GM12878 (cell line): ENCODE measurements at regions not wholly inside any gene's neighbourhood (a gene's known extent, or its start where the extent isn't known, plus 50 kb on each side); places are given as distances from the start of the nearest gene placed in this dataset.

Experiments
- ATAC-seq: fragments of 200-7000 bp; cut with Tn5 transposase; 3 replicates; pipeline ENCODE4 v1.9.1; 2020; ENCODE audit warnings: mild to moderate bottlenecking, moderate library complexity
- BruUV-seq: library from RNA; stranded (reverse); fragments of 400-500 nt; replicated peaks from 2 replicates; lab custom pipeline; 2021; lab: Mats Ljungman, UMichigan
- CTCF ChIA-PET: fragments of 300-600 bp; sonication (Branson Sonifier 250); formaldehyde crosslinking; extraction: SDS; loops from one replicate; lab custom pipeline; 2021; ENCODE audit warnings: inconsistent platforms; lab: Yijun Ruan, JAX
- POLR2A ChIA-PET: fragments of 350-600 bp; formaldehyde crosslinking; extraction: SDS; loops from one replicate; lab custom pipeline; 2021; ENCODE audit warnings: inconsistent platforms; lab: Charles Lee
- RAD21 ChIA-PET: fragments of 300-600 bp; sonication (Branson Sonifier 250); formaldehyde crosslinking; loops from one replicate; lab custom pipeline; 2023; ENCODE audit warnings: antibody characterized with exemption; ENCODE audit not compliant: unreplicated experiment; lab: Charles Lee
- SMC1A ChIA-PET: fragments of 300-600 bp; sonication (Branson Sonifier 250); formaldehyde crosslinking; loops from one replicate; lab custom pipeline; 2023; ENCODE audit not compliant: unreplicated experiment, uncharacterized antibody; lab: Charles Lee
- DNase-seq: peaks from one replicate; pipeline ENCODE4 v3.0.0-alpha.2; 2011; ENCODE audit warnings: low read depth, low spot score
- FAIRE-seq: peaks from 3 replicates; lab custom pipeline; 2011; peaks lifted over from hg19 to GRCh38; lab: Jason Lieb, UNC
- H2AFZ ChIP-seq: 2 replicates; pipeline ENCODE4 v1.6.0; 2011; ENCODE audit warnings: low read depth, low read length, control low read depth; ENCODE audit not compliant: control insufficient read depth
- H3K27ac ChIP-seq: 2 replicates; pipeline ENCODE4 v1.5.1; 2011; ENCODE audit warnings: control low read depth; ENCODE audit not compliant: control insufficient read depth, insufficient read depth
- H3K27me3 ChIP-seq, 2 experiments: replicated peaks in 1 of 2; 2 replicates each; pipeline versions ENCODE4 v1.6.0 to v1.6.1; 2011; ENCODE audit warnings: low read length in 1 of 2; ENCODE audit not compliant: control insufficient read depth in 2 of 2, insufficient read depth in 2 of 2
- H3K36me3 ChIP-seq, 2 experiments: 2 replicates each; pipeline ENCODE4 v1.5.1; 2011; ENCODE audit warnings: low read length in 1 of 2; ENCODE audit not compliant: control insufficient read depth in 2 of 2, insufficient read depth in 2 of 2
- H3K4me1 ChIP-seq: 2 replicates; pipeline ENCODE4 v1.6.1; 2011; ENCODE audit warnings: mild to moderate bottlenecking, low read length, moderate library complexity, mixed read lengths; ENCODE audit not compliant: control insufficient read depth, insufficient read depth
- H3K4me2 ChIP-seq: 2 replicates; pipeline ENCODE4 v1.6.0; 2011; ENCODE audit warnings: control low read depth; ENCODE audit not compliant: control insufficient read depth, insufficient read depth
- H3K4me3 ChIP-seq: fragments of 200-600 bp; sonication (generic); 2 replicates; pipeline ENCODE4 v1.5.1; 2016
- H3K79me2 ChIP-seq: 2 replicates; pipeline ENCODE4 v1.6.0; 2011; ENCODE audit warnings: low read length; ENCODE audit not compliant: control insufficient read depth, insufficient read depth
- H3K9ac ChIP-seq: 2 replicates; pipeline ENCODE4 v1.8.0; 2011; ENCODE audit warnings: low read length, control low read depth, mixed read lengths; ENCODE audit not compliant: control insufficient read depth, insufficient read depth
- H3K9me3 ChIP-seq: replicated peaks from 3 replicates; pipeline ENCODE4 v1.5.1; 2011; ENCODE audit warnings: mild to moderate bottlenecking, low read length; ENCODE audit not compliant: control insufficient read depth, insufficient read depth
- H4K20me1 ChIP-seq: 2 replicates; pipeline ENCODE4 v1.6.0; 2011; ENCODE audit not compliant: control insufficient read depth, insufficient read depth
- ATF7 ChIP-seq: fragments of 450-650 bp; IDR thresholded peaks from 2 replicates; pipeline ENCODE4 v1.6.1; 2016; ENCODE audit warnings: low read depth, mild to moderate bottlenecking
- BCLAF1 ChIP-seq: fragments of 450-650 bp; IDR thresholded peaks from 2 replicates; pipeline ENCODE4 v1.6.1; 2017; ENCODE audit warnings: antibody characterized with exemption, mild to moderate bottlenecking, moderate library complexity
- CBFB ChIP-seq: IDR thresholded peaks from 2 replicates; pipeline ENCODE4 v1.6.1; 2016; ENCODE audit warnings: antibody characterized with exemption, low read depth
- CHD4 ChIP-seq: fragments of 200-600 bp; sonication (generic); IDR thresholded peaks from 2 replicates; pipeline ENCODE4 v1.6.1; 2016; ENCODE audit warnings: mild to moderate bottlenecking
- EGR1 ChIP-seq, 2 experiments: IDR thresholded peaks; 1 replicate in 1 of 2; 2 replicates in 1 of 2; pipeline ENCODE4 v1.6.1; 2011 to 2012; ENCODE audit warnings: low read depth in 2 of 2, low read length in 2 of 2, borderline replicate concordance in 1 of 2, mild to moderate bottlenecking in 1 of 2, moderate library complexity in 1 of 2
- KDM1A ChIP-seq: fragments of 200-600 bp; sonication (generic); IDR thresholded peaks from 2 replicates; pipeline ENCODE4 v1.6.1; 2016; ENCODE audit warnings: borderline replicate concordance
- LARP7 ChIP-seq: fragments of 450-650 bp; IDR thresholded peaks from 2 replicates; pipeline ENCODE4 v1.6.1; 2017; ENCODE audit warnings: mild to moderate bottlenecking
- MYB ChIP-seq: fragments of 150-350 bp; IDR thresholded peaks from 2 replicates; pipeline ENCODE4 v1.6.1; 2014; ENCODE audit warnings: mild to moderate bottlenecking, low read depth, low read length, borderline replicate concordance
- PML ChIP-seq: IDR thresholded peaks from 2 replicates; pipeline ENCODE4 v1.6.1; 2012; ENCODE audit warnings: low read length, inconsistent platforms
- POU2F2 ChIP-seq: IDR thresholded peaks from 3 replicates; pipeline ENCODE4 v1.6.1; 2011; ENCODE audit warnings: low read depth, mild to moderate bottlenecking, low read length, borderline replicate concordance
- RBBP5 ChIP-seq: fragments of 200-600 bp; sonication (generic); conservative IDR thresholded peaks from 2 replicates; pipeline ENCODE4 v1.6.1; 2016
- YBX1 ChIP-seq: fragments of 450-650 bp; IDR thresholded peaks from 2 replicates; pipeline ENCODE4 v1.6.1; 2016; ENCODE audit warnings: antibody characterized with exemption
- ZBED1 ChIP-seq: IDR thresholded peaks from 2 replicates; pipeline ENCODE4 v1.6.1; 2016; ENCODE audit warnings: borderline replicate concordance
- ZNF217 ChIP-seq: fragments of 450-650 bp; IDR thresholded peaks from 2 replicates; pipeline ENCODE4 v1.6.1; 2017; ENCODE audit warnings: antibody characterized with exemption, mild to moderate bottlenecking
- WGBS: methylation state at CpG from one replicate; pipeline ENCODE4 v1.1.6; 2016; ENCODE audit warnings: low lambda C conversion rate; ENCODE audit not compliant: insufficient replicate concordance, insufficient coverage; ENCODE audit errors: missing lambda C conversion rate; 5-methylcytosine and 5-hydroxymethylcytosine counted together
- in situ Hi-C: fragments of 300-500 bp; cut with MboI; formaldehyde crosslinking; loops from 9 replicates; pipeline ENCODE4 v1.14.3; 2018; ENCODE audit warnings: mixed read lengths
- intact Hi-C: fragments of 100-400 bp; cut with micrococcal nuclease; formaldehyde crosslinking; loops from one replicate; pipeline ENCODE4 v1.14.2; 2022; ENCODE audit not compliant: unreplicated experiment
- TF ChIP-seq, protein P1 (sequence below): IDR thresholded peaks from 2 replicates; pipeline ENCODE4 v1.6.1; 2011; ENCODE audit warnings: low read depth, mild to moderate bottlenecking, low read length, moderate library complexity, borderline replicate concordance; ENCODE audit errors: extremely low read depth
- TF ChIP-seq, protein P2 (sequence below): IDR thresholded peaks from 2 replicates; pipeline ENCODE4 v1.6.1; 2011; ENCODE audit warnings: mild to moderate bottlenecking, low read depth, low read length, moderate library complexity; ENCODE audit not compliant: insufficient replicate concordance

DNA sequence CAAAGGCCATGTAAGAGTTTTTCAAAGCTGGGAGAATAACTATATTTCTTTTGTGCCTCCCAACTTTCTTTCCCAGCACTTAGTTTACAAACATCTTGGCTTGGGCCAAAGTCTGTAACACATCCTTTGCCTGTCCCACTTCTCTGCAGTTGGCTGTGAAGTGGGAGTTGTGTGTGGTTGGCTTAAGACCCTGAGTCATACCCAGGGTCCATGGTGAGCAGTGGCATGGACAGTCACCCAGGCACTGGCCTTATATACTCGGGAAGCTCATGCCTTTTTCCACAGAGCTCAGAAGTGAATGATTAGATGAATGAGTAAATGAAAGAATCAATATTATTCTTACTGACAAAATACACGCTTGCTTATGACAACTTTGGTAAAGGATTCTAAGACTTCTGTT lies 231.4 kb downstream of the BLID start:
- ATAC-seq: no peak
- in situ Hi-C loops: no loop called here
- no peaks in the 10 kb centered on the region for H3K79me2 ChIP-seq
- BruUV-seq: no TSS peak
- POLR2A ChIA-PET: interaction anchor here (0.5 kb wide), 1 partner anchor 20 kb away, joined by 5 read pairs; no protein-coding TSS in a partner anchor
- SMC1A ChIA-PET: no interaction called here
- no peaks in the 10 kb centered on the region for H3K4me1 ChIP-seq
- intact Hi-C loops: no loop called here
- H3K27ac ChIP-seq: no peak overlapping the region
- no peak overlapping the region for H3K9ac ChIP-seq
- no peaks in the 10 kb centered on the region for H4K20me1 ChIP-seq
- no peak overlapping the region for H3K4me2 ChIP-seq
- RAD21 ChIA-PET: no interaction called here
- 5% methylated on average over 2 of the region's 2 CpGs for WGBS
- no peak for DNase-seq
- TF ChIP-seq, protein P1, sequence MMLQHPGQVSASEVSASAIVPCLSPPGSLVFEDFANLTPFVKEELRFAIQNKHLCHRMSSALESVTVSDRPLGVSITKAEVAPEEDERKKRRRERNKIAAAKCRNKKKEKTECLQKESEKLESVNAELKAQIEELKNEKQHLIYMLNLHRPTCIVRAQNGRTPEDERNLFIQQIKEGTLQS: no peak
- CTCF ChIA-PET: no interaction called here
- no peaks in the 10 kb centered on the region for H3K27me3 ChIP-seq
- H2AFZ ChIP-seq: no peak overlapping the region
- no peaks in the 10 kb centered on the region for H3K9me3 ChIP-seq
- no peak for FAIRE-seq
- no peak overlapping the region for H3K4me3 ChIP-seq
- no peaks in the 10 kb centered on the region for H3K36me3 ChIP-seq

DNA sequence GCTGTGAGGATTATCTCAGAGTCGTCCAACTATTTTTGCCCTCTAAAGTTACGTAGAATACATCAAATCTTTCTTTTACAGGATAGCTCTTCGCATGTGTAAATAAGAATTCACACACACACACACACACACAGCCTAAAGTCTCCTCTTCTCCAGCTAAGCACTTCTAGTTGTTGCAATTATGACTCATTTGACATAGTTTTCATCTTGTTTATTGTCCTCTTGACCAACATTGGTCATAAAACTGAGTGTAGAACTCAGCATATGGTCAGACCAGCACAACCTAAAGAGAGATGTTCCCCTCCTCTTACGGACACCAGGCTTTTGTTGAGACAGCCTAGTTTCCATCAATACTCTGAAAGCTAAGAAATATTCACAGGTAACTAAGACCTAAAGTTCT lies 234.2 kb downstream of the BLID start:
- no peaks in the 10 kb centered on the region for H3K79me2 ChIP-seq
- H4K20me1 ChIP-seq: no peaks in the 10 kb centered on the region
- FAIRE-seq: no peak
- CTCF ChIA-PET: no interaction called here
- intact Hi-C loops: no loop called here
- no peak overlapping the region for H2AFZ ChIP-seq
- RAD21 ChIA-PET: no interaction called here
- BruUV-seq: no TSS peak
- no peak overlapping the region for H3K4me2 ChIP-seq
- no peaks in the 10 kb centered on the region for H3K36me3 ChIP-seq
- in situ Hi-C loops: no loop called here
- no peak for ATAC-seq
- POLR2A ChIA-PET: no interaction called here
- no peak for DNase-seq
- no peaks in the 10 kb centered on the region for H3K27me3 ChIP-seq
- H3K4me1 ChIP-seq: no peaks in the 10 kb centered on the region
- SMC1A ChIA-PET: interaction anchor here (0.7 kb wide), 1 partner anchor 113 kb away, joined by 3 read pairs; no protein-coding TSS in a partner anchor
- H3K27ac ChIP-seq: no peak overlapping the region
- no peak overlapping the region for H3K4me3 ChIP-seq
- WGBS: 25% methylated on average over 4 of the region's 4 CpGs
- H3K9ac ChIP-seq: no peak overlapping the region
- H3K9me3 ChIP-seq: no peaks in the 10 kb centered on the region
- TF ChIP-seq, protein P2, sequence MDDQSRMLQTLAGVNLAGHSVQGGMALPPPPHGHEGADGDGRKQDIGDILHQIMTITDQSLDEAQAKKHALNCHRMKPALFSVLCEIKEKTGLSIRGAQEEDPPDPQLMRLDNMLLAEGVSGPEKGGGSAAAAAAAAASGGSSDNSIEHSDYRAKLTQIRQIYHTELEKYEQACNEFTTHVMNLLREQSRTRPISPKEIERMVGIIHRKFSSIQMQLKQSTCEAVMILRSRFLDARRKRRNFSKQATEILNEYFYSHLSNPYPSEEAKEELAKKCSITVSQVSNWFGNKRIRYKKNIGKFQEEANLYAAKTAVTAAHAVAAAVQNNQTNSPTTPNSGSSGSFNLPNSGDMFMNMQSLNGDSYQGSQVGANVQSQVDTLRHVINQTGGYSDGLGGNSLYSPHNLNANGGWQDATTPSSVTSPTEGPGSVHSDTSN: no peak
- TF ChIP-seq LARP7 (no peak), RBBP5 (no peak), PML (no peak), ZNF217 (no peak), ATF7 (no peak), ZBED1 (no peak), CBFB (no peak), BCLAF1 (no peak), EGR1 (IDR thresholded peaks at IDR 0.05; ENCODE audit: borderline replicate concordance in 1 of 2, low read depth in 2 of 2, low read length in 2 of 2) (no peak), YBX1 (no peak), KDM1A (no peak), CHD4 (no peak), POU2F2 (no peak), MYB (no peak)
